ENCODE measurements at regions not wholly inside any gene's neighbourhood (a gene's known extent, or its start where the extent isn't known, plus 50 kb on each side); places are given as distances from the start of the nearest gene placed in this dataset.

GRCh38 chr5:163766936-163767670 lies 261.7 kb downstream of the MAT2B start:
- Histone ChIP-seq H3K36me3 (ENCODE audit: control insufficient read depth, insufficient read depth, low read length) (no peaks in the 10 kb centered on the region), H3K27me3 (ENCODE audit: control insufficient read depth, insufficient read depth, low read length) (peaks cover 5% of the 10 kb centered on the region), H3K4me3 (ENCODE audit: low read depth, low read length) (no peak overlapping the region)
- DNase-seq (ENCODE audit: low read depth) (no peak), FAIRE-seq (no peak)
- TF ChIP-seq, protein P1, sequence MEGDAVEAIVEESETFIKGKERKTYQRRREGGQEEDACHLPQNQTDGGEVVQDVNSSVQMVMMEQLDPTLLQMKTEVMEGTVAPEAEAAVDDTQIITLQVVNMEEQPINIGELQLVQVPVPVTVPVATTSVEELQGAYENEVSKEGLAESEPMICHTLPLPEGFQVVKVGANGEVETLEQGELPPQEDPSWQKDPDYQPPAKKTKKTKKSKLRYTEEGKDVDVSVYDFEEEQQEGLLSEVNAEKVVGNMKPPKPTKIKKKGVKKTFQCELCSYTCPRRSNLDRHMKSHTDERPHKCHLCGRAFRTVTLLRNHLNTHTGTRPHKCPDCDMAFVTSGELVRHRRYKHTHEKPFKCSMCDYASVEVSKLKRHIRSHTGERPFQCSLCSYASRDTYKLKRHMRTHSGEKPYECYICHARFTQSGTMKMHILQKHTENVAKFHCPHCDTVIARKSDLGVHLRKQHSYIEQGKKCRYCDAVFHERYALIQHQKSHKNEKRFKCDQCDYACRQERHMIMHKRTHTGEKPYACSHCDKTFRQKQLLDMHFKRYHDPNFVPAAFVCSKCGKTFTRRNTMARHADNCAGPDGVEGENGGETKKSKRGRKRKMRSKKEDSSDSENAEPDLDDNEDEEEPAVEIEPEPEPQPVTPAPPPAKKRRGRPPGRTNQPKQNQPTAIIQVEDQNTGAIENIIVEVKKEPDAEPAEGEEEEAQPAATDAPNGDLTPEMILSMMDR (IDR thresholded peaks at IDR 0.05; ENCODE audit: insufficient read depth, low read length, severe bottlenecking) = no peak

- TF ChIP-seq, protein P1 (IDR thresholded peaks at IDR 0.05; ENCODE audit: insufficient read depth, low read length, severe bottlenecking) = no peak
- FAIRE-seq (no peak), DNase-seq (ENCODE audit: low read depth) (no peak)
- Histone ChIP-seq H3K27me3 (ENCODE audit: control insufficient read depth, insufficient read depth, low read length) (peaks cover 2% of the 10 kb centered on the region), H3K36me3 (ENCODE audit: control insufficient read depth, insufficient read depth, low read length) (no peaks in the 10 kb centered on the region), H3K4me3 (ENCODE audit: low read depth, low read length) (no peak overlapping the region)
Observed at GRCh38 chr5:163770625-163771024, 265.2 kb downstream of the MAT2B start.

GRCh38 chr5:163772241-163772640 lies 266.8 kb downstream of the MAT2B start:
- no peak for FAIRE-seq
- no peaks in the 10 kb centered on the region for H3K27me3 ChIP-seq (ENCODE audit: control insufficient read depth, insufficient read depth, low read length)
- no peaks in the 10 kb centered on the region for H3K36me3 ChIP-seq (ENCODE audit: control insufficient read depth, insufficient read depth, low read length)
- DNase-seq (ENCODE audit: low read depth) = no peak
- no peak overlapping the region for H3K4me3 ChIP-seq (ENCODE audit: low read depth, low read length)
- TF ChIP-seq, protein P1 (IDR thresholded peaks at IDR 0.05; ENCODE audit: insufficient read depth, low read length, severe bottlenecking) = no peak

DNA sequence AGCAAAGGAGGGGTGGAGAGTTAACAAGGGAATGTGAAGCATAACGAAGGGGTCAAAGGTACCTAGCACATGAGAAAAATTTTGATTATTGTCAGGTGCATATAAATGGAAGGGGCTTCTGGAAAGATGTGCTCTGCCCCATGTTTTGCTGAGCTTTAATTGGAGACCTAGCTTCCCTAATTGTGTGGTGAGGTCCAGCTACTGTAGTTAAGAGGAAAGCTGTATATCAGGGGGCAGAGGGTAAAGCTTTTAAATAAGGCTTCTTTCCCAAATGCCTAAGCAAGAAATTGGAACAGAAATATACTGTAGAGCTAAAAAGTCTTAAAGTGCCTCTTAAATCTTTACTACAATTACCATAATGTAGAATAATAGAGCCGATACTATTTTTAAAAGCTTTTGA lies 267.2 kb downstream of the MAT2B start:
- TF ChIP-seq, protein P1 (IDR thresholded peaks at IDR 0.05; ENCODE audit: insufficient read depth, low read length, severe bottlenecking) = no peak
- DNase-seq (ENCODE audit: low read depth) (no peak), FAIRE-seq (no peak)
- Histone ChIP-seq H3K36me3 (ENCODE audit: control insufficient read depth, insufficient read depth, low read length) (no peaks in the 10 kb centered on the region), H3K4me3 (ENCODE audit: low read depth, low read length) (no peak overlapping the region), H3K27me3 (ENCODE audit: control insufficient read depth, insufficient read depth, low read length) (no peaks in the 10 kb centered on the region)

- Histone ChIP-seq H3K27me3 (ENCODE audit: control insufficient read depth, insufficient read depth, low read length) (no peaks in the 10 kb centered on the region), H3K4me3 (ENCODE audit: low read depth, low read length) (no peak overlapping the region), H3K36me3 (ENCODE audit: control insufficient read depth, insufficient read depth, low read length) (no peaks in the 10 kb centered on the region)
- no peak for DNase-seq (ENCODE audit: low read depth)
- TF ChIP-seq, protein P1 (IDR thresholded peaks at IDR 0.05; ENCODE audit: insufficient read depth, low read length, severe bottlenecking) = no peak
- FAIRE-seq = no peak
Observed at GRCh38 chr5:163773226-163773625, 267.8 kb downstream of the MAT2B start.

GRCh38 chr5:163789870-163790269 lies 284.5 kb downstream of the MAT2B start:
- H3K4me3 ChIP-seq (ENCODE audit: low read depth, low read length) = no peak overlapping the region
- H3K36me3 ChIP-seq (ENCODE audit: control insufficient read depth, insufficient read depth, low read length) = no peaks in the 10 kb centered on the region
- peak; percentile 47 for DNase-seq (ENCODE audit: low read depth)
- no peaks in the 10 kb centered on the region for H3K27me3 ChIP-seq (ENCODE audit: control insufficient read depth, insufficient read depth, low read length)
- FAIRE-seq = no peak
- TF ChIP-seq, protein P1 (IDR thresholded peaks at IDR 0.05; ENCODE audit: insufficient read depth, low read length, severe bottlenecking) = no peak

Data from bronchial epithelial cell (primary cell).